ENCODE measurements at regions not wholly inside any gene's neighbourhood (a gene's known extent, or its start where the extent isn't known, plus 50 kb on each side); places are given as distances from the start of the nearest gene placed in this dataset.

DNA sequence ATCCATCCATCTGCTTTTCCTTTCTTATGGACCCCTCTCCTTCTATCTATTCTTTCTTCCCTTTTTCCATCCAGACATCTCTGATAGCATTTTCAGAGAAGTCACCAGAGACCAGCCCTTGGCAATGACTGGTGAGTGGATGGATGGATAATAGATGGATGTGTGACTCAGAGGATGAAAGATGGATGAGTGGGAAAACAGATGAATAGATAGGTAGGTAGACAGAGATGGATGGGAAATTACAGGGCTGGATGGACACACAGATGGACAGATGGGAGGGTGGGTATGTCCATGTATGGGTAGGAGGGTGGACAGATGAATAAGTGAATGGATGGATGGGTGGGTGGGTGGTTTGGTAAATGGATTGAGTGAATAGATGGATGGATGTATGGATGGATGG lies 101.0 kb downstream of the LITAF start:
- DNase-seq (ENCODE audit: low spot score) = no peak
- TF ChIP-seq, protein P1, sequence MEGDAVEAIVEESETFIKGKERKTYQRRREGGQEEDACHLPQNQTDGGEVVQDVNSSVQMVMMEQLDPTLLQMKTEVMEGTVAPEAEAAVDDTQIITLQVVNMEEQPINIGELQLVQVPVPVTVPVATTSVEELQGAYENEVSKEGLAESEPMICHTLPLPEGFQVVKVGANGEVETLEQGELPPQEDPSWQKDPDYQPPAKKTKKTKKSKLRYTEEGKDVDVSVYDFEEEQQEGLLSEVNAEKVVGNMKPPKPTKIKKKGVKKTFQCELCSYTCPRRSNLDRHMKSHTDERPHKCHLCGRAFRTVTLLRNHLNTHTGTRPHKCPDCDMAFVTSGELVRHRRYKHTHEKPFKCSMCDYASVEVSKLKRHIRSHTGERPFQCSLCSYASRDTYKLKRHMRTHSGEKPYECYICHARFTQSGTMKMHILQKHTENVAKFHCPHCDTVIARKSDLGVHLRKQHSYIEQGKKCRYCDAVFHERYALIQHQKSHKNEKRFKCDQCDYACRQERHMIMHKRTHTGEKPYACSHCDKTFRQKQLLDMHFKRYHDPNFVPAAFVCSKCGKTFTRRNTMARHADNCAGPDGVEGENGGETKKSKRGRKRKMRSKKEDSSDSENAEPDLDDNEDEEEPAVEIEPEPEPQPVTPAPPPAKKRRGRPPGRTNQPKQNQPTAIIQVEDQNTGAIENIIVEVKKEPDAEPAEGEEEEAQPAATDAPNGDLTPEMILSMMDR (IDR thresholded peaks at IDR 0.05; ENCODE audit: extremely low read depth, missing control alignments) = no peak

DNA sequence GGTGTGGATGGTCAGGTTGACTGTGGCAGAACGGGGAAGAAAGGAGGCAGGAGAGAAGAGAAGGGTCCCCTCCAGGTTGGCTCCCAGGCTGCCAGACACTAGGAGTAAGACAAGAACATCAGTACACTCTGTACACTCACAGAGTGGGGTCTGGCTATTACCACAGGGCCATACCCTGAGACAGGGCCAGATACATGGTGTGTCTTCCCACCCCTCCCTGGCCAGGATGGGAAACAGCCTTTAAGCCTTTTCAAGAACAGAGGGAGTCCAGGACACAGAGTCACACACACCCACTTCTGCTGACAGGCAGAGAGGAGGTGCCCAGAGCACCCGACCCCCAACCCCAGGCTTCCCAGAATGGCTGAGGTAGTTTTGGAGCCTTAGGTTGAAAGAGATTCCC lies 99.4 kb downstream of the LITAF start:
- no peak for DNase-seq (ENCODE audit: low spot score)
- TF ChIP-seq, protein P1 (IDR thresholded peaks at IDR 0.05; ENCODE audit: extremely low read depth, missing control alignments) = no peak

DNA sequence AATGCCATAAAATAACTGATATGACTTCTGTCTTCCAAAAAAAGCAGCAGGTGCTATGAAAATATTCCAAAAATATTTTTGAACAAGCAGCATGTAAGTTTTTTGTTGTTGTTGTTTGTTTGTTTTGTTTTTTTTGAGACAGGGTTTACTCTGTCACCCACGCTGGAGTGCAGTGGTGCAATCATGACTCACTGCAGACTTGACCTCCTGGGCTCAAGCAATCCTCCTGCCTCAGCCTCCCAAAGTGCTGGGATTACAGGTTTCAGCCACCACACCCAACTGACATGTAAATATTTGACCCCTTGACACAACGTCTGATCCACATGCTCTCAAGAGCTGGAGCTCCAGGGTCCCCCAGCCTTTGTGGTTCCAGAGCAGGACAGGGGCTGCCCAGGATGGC lies 98.4 kb downstream of the LITAF start:
- no peak for DNase-seq (ENCODE audit: low spot score)
- TF ChIP-seq, protein P1 (IDR thresholded peaks at IDR 0.05; ENCODE audit: extremely low read depth, missing control alignments) = no peak

DNA sequence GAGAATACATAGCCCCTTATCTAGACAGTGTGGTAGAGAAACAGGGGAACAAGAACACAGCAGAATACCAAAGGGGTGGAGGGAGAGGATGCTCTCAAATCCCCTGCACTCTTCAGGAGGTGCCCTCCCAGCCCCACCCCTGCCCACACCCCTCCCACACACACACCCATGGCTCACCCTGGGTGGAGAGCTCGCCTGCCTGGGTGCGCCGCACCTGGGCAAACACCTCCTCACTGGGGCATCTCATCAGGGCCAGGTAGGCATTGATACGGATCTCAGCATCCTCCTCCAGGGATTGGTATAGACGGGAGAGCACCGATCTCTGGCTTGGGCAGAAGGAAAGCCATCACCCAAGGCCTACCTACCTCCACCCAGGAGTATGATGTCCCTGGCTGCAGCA lies 95.2 kb downstream of the LITAF start:
- TF ChIP-seq, protein P1 (IDR thresholded peaks at IDR 0.05; ENCODE audit: extremely low read depth, missing control alignments) = no peak
- DNase-seq (ENCODE audit: low spot score) = no peak

DNA sequence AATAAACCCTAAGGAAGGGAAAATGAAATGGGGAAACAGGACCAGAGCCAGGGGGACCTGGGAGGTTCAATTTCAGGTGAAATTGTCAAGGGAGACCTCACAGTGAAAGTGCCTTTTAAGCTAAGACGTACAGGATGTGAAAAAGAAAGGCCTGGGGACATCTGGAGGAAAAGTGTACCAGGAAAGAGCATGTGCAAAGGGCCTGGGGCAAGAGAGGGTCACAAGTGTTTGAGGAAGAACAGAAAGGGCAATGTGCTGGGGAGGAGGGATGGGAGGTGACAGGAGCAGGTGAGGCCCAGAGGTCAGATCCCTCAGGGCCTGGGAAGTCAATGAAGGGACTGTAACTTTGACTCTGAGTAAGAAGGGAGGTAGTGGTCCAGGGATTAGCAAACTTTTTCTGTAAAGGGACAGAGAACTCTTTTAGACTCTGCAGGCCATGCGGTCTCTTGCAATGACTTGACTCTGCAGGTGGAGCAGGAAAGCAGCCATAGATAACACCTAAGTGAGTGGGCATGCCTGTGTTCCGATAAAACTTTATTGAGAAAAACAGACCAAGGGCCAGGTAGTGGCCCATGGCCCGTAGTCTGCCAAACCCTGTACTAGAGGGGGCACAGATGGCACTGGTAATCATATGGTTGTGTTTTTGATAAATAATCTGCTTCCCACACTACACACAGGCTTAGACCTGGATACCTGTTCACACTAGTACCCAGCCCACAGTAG lies 93.8 kb downstream of the LITAF start:
- TF ChIP-seq, protein P1 (IDR thresholded peaks at IDR 0.05; ENCODE audit: extremely low read depth, missing control alignments) = no peak
- DNase-seq (ENCODE audit: low spot score) = no peak

DNA sequence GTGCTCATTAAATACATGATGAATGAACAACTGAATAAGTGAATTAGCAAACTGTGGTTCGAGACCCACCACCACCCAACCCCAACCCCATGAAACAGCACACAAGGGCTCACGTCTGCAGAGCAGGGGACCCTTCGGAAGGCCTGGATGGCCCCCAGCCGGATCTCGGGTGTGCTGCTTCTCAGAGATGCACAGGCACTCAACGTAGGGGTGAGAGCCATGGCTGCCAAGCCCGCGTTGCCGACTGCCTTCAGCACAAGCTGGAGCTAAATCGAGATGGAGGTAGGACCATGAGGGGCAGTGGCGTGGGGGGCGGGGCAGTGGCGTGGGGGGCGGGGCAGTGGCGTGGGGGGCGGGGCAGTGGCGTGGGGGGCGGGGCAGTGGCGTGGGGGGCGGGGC lies 93.2 kb downstream of the LITAF start:
- DNase-seq (ENCODE audit: low spot score) = no peak

DNA sequence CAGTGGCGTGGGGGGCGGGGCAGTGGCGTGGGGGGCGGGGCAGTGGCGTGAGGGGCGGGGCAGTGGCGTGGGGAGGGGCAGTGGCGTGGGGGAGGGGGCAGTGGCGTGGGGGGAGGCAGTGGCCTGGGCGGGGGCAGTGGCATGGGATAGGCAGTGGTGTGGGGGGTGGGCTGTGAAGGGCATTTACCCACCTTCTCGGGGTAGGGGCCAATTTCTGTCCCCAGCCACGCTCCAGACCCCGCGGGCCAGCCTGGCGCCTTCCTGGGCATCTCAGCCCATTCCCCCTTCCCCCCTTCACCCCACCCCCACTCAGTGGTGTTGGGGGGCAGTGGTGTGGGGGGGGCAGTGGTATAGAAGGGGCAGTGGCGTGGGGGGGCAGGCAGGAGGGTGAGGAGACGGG lies 92.7 kb downstream of the LITAF start:
- TF ChIP-seq, protein P1 (IDR thresholded peaks at IDR 0.05; ENCODE audit: extremely low read depth, missing control alignments) = no peak
- no peak for DNase-seq (ENCODE audit: low spot score)

More for the DNA sequence above, 93.2 kb downstream of the LITAF start:
- TF ChIP-seq, protein P1 (IDR thresholded peaks at IDR 0.05; ENCODE audit: extremely low read depth, missing control alignments) = no peak

All from GM20000 (cell line).